Upper lobe of left lung (tissue), 6 donors: ENCODE measurements at regions not wholly inside any gene's neighbourhood (a gene's known extent, or its start where the extent isn't known, plus 50 kb on each side); places are given as distances from the start of the nearest gene placed in this dataset.

Source experiments
- ATAC-seq, 2 donors: fragments of 200-7000 bp; cut with Tn5 transposase; one replicate each; pipeline ENCODE4 v1.9.1; 2022; ENCODE audit warnings: mild to moderate bottlenecking in 2 of 2, moderate library complexity in 2 of 2; ENCODE audit not compliant: low FRiP score in 2 of 2
- DNase-seq, 2 donors: peaks; one replicate each; pipeline ENCODE4 v3.0.0-alpha.2; 2019 to 2020
- H3K27ac ChIP-seq, 4 donors: fragments of 200-600 bp; sonication (generic); one replicate each; pipeline ENCODE4 v1.5.1; 2016 to 2019
- H3K27me3 ChIP-seq, 4 donors: fragments of 200-600 bp; sonication (generic); one replicate each; pipeline ENCODE4 v1.5.1; 2017 to 2019
- H3K36me3 ChIP-seq, 4 donors: fragments of 200-600 bp; sonication (generic); one replicate each; pipeline ENCODE4 v1.5.1; 2016 to 2019
- H3K4me1 ChIP-seq, 4 donors: fragments of 200-600 bp; sonication (generic); one replicate each; pipeline ENCODE4 v1.5.1; 2018 to 2019
- H3K4me3 ChIP-seq, 4 donors: fragments of 200-600 bp; sonication (generic); one replicate each; pipeline ENCODE4 v1.5.1; 2017 to 2019; ENCODE audit warnings: mild to moderate bottlenecking in 2 of 4, moderate library complexity in 1 of 4
- H3K9me3 ChIP-seq, 4 donors: fragments of 200-600 bp; sonication (generic); one replicate each; pipeline ENCODE4 v1.5.1; 2018 to 2019
- EP300 ChIP-seq, 4 donors: sonication (generic); formaldehyde crosslinking; IDR thresholded peaks; one replicate each; pipeline ENCODE4 v1.5.1; 2017; ENCODE audit warnings: antibody characterized with exemption in 4 of 4, control low read depth in 2 of 4
- POLR2A ChIP-seq, 4 donors: fragments of 450-650 bp; IDR thresholded peaks; one replicate each; pipeline ENCODE4 v1.5.1; 2016 to 2017; ENCODE audit warnings: antibody characterized with exemption in 4 of 4, mild to moderate bottlenecking in 2 of 4
- POLR2AphosphoS5 ChIP-seq, 2 donors: sonication (generic); formaldehyde crosslinking; IDR thresholded peaks; one replicate each; pipeline ENCODE4 v1.5.1; 2017; ENCODE audit warnings: antibody characterized with exemption in 2 of 2
- WGBS, 2 donors: methylation state at CpG; one replicate each; pipeline ENCODE4 v1.1.5; 2017 to 2018; 5-methylcytosine and 5-hydroxymethylcytosine counted together
- TF ChIP-seq, protein P1 (sequence below), 6 experiments: fragments of 450-650 bp in 4 of 6; fragments of 200-600 bp in 2 of 6; sonication (generic) in 2 of 6; IDR thresholded peaks; one replicate each; pipeline ENCODE4 v1.5.1; 2016 to 2019; ENCODE audit warnings: antibody characterized with exemption in 6 of 6
- donor health status: DM: no; HTN: no; CAD: no; lungs with moderate emphysema.
- donor health status: DM: no; HTN: yes; CAD: no; lungs with severe emphysema.

DNA sequence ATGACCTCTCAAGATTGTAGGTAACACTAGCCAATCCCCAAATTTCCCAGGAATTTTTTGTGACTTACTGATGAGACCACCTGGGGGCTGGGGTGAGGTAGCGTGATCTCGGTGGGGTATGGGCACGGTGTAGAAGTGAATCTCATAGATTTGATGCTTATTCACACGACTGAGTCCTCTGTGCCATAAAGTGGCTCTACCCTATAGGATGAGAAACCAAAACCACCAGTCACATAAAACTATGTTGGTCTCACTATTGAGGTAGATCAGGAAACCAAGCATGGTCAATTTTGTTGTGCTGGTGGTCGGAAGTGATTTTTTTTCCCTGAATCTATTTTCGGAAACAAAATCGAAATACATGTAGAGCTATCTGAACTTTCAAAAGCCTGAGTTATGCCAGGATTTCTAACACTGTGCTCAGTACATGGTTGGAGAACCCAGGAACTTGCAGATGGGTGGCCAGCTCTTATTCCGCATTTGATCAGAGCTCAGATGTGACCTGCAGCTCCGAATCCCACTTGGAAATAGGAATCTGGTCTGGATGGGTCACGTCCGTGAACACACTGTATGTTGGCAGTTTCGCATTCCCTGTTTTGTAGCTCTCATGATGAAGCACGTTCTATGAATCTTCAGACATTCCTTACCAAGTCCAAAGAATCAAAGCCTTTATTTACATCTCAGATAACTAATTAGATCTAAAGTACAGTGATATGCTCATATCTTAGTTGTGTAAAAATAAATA, 261.5 kb downstream of the KLF6 start:
- TF ChIP-seq, protein P1, sequence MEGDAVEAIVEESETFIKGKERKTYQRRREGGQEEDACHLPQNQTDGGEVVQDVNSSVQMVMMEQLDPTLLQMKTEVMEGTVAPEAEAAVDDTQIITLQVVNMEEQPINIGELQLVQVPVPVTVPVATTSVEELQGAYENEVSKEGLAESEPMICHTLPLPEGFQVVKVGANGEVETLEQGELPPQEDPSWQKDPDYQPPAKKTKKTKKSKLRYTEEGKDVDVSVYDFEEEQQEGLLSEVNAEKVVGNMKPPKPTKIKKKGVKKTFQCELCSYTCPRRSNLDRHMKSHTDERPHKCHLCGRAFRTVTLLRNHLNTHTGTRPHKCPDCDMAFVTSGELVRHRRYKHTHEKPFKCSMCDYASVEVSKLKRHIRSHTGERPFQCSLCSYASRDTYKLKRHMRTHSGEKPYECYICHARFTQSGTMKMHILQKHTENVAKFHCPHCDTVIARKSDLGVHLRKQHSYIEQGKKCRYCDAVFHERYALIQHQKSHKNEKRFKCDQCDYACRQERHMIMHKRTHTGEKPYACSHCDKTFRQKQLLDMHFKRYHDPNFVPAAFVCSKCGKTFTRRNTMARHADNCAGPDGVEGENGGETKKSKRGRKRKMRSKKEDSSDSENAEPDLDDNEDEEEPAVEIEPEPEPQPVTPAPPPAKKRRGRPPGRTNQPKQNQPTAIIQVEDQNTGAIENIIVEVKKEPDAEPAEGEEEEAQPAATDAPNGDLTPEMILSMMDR (IDR thresholded peaks at IDR 0.05), result no peak
- H3K4me1 ChIP-seq, result no peaks in the 10 kb centered on the region
- ATAC-seq (no peak), DNase-seq (no peak)
- H3K4me3 ChIP-seq, result no peak overlapping the region
- H3K27ac ChIP-seq, result no peak overlapping the region
- no peaks in the 10 kb centered on the region for H3K9me3 ChIP-seq
- WGBS, 2 donors, result 94% methylated on average over 13 of the region's 13 CpGs
- H3K27me3 ChIP-seq, result no peaks in the 10 kb centered on the region
- H3K36me3 ChIP-seq, result no peaks in the 10 kb centered on the region

GRCh38 chr10:3516923-3517255, 268.1 kb downstream of the KLF6 start:
- TF ChIP-seq, protein P1 (IDR thresholded peaks at IDR 0.05), result no peak
- no peak for TF ChIP-seq POLR2AphosphoS5 (IDR thresholded peaks at IDR 0.05)
- TF ChIP-seq POLR2A (IDR thresholded peaks at IDR 0.05), result no peak
- TF ChIP-seq EP300 (IDR thresholded peaks at IDR 0.05), result no peak
- DNase-seq (no peak), ATAC-seq (no peak)
- H3K27ac ChIP-seq, result no peak overlapping the region
- H3K9me3 ChIP-seq, result no peaks in the 10 kb centered on the region
- 77 to 80% methylated on average over 15 of the region's 15 CpGs for WGBS, 2 donors
- H3K27me3 ChIP-seq, result no peaks in the 10 kb centered on the region
- no peaks in the 10 kb centered on the region for H3K36me3 ChIP-seq
- no peak overlapping the region for H3K4me3 ChIP-seq
- no peaks in the 10 kb centered on the region for H3K4me1 ChIP-seq

DNA sequence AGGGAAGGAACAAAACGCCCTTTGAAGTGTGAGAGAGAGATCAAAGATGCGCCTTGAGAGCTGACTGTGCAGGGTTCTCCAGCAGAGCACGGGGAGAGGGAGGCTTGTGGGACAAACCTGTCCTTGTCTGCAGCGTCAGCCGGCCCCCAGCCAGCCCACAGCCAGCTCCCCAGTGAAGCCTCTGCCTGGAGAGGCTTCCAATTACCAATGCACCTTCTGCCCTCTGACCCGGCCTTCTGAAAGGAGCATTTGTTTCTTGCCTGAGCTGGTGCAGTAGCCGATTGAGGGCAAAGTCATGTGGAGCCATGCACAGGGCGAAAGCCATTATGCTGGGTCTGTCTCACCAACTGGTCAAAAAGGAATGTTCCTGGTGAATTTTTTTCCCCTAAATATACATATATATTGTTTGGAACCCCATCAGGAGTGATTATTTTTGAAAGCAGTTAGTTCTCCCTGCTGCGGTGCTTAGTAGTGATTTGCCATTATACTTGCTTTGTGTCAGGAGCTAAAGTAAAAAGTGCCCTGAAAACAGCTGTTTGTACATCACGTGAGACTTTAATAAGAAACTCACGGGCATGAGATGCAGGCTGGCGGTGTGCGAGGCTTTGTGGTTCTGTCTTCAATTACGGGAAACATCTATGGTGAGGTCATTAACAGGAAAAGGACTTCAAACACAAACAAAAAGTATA, 268.6 kb downstream of the KLF6 start:
- DNase-seq, result no peak
- no peaks in the 10 kb centered on the region for H3K9me3 ChIP-seq
- H3K36me3 ChIP-seq, result no peaks in the 10 kb centered on the region
- ATAC-seq, result no peak
- 69 to 81% methylated on average over 14 of the region's 14 CpGs for WGBS, 2 donors
- no peak overlapping the region for H3K27ac ChIP-seq
- H3K4me1 ChIP-seq, result no peaks in the 10 kb centered on the region
- H3K27me3 ChIP-seq, result no peaks in the 10 kb centered on the region
- TF ChIP-seq POLR2A (IDR thresholded peaks at IDR 0.05) (no peak), EP300 (IDR thresholded peaks at IDR 0.05) (no peak), POLR2AphosphoS5 (IDR thresholded peaks at IDR 0.05) (no peak)
- TF ChIP-seq, protein P1 (IDR thresholded peaks at IDR 0.05), result no peak
- H3K4me3 ChIP-seq, result no peak overlapping the region

- Histone ChIP-seq H3K4me1 (no peaks in the 10 kb centered on the region), H3K9me3 (no peaks in the 10 kb centered on the region), H3K36me3 (no peaks in the 10 kb centered on the region), H3K27ac (no peak overlapping the region), H3K4me3 (no peak overlapping the region), H3K27me3 (no peaks in the 10 kb centered on the region)
- ATAC-seq (no peak), DNase-seq (no peak)
- 70 to 71% methylated on average over 7 of the region's 7 CpGs for WGBS, 2 donors
- no peak for TF ChIP-seq POLR2A (IDR thresholded peaks at IDR 0.05)
- TF ChIP-seq, protein P1 (IDR thresholded peaks at IDR 0.05), result no peak
- no peak for TF ChIP-seq EP300 (IDR thresholded peaks at IDR 0.05)
- TF ChIP-seq POLR2AphosphoS5 (IDR thresholded peaks at IDR 0.05), result no peak
These were observed 270.3 kb downstream of the KLF6 start for GRCh38 chr10:3514691-3515090.

GRCh38 chr10:3512263-3512662, 272.7 kb downstream of the KLF6 start:
- Histone ChIP-seq H3K9me3 (no peaks in the 10 kb centered on the region), H3K4me3 (no peak overlapping the region), H3K36me3 (no peaks in the 10 kb centered on the region), H3K27ac (no peak overlapping the region), H3K4me1 (no peaks in the 10 kb centered on the region), H3K27me3 (no peaks in the 10 kb centered on the region)
- TF ChIP-seq POLR2AphosphoS5 (IDR thresholded peaks at IDR 0.05) (no peak), EP300 (IDR thresholded peaks at IDR 0.05) (no peak), POLR2A (IDR thresholded peaks at IDR 0.05) (no peak)
- TF ChIP-seq, protein P1 (IDR thresholded peaks at IDR 0.05), result no peak
- ATAC-seq, result no peak
- whole genome bisulfite sequencing, 2 donors, result 77 to 79% methylated on average over 8 of the region's 8 CpGs
- no peak for DNase-seq
